ENCODE measurements at regions not wholly inside any gene's neighbourhood (a gene's known extent, or its start where the extent isn't known, plus 50 kb on each side); places are given as distances from the start of the nearest gene placed in this dataset.

DNA sequence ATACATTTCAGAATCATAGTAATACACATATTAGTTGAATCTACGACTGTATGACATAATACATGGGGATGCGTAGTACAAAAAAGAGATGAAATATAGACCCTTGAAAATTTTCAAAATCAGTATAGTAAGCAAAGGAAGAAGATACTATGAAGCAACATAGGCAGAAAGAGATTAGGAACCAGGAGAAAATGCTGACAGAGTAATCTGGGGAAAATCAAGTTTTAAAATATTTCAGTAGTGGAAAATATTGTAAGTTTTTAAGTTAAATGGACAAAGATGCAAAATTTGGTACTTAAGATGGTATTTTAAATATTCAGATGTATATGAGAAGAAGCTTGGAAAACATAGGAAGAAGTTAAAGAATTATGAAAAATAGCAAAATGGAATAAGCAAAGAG lies 915.6 kb upstream of the LRFN5 start:
- TF ChIP-seq EP300 (IDR thresholded peaks at IDR 0.05) (no peak), POLR2A (IDR thresholded peaks at IDR 0.05) (no peak)

All from stomach (tissue), 4 donors.